ENCODE measurements at regions not wholly inside any gene's neighbourhood (a gene's known extent, or its start where the extent isn't known, plus 50 kb on each side); places are given as distances from the start of the nearest gene placed in this dataset.

- TF ChIP-seq CTCF (conservative IDR thresholded peaks at IDR 0.05; ENCODE audit: low read depth, low read length) (no peak), EZH2 (IDR thresholded peaks at IDR 0.05; ENCODE audit: borderline replicate concordance, low read depth, low read length, poor library complexity, severe bottlenecking) (no peak)
Observed at GRCh38 chr6:144362042-144363018, 77.2 kb downstream of the UTRN start.
